NCI-H2107 (cell line): ENCODE measurements at regions not wholly inside any gene's neighbourhood (a gene's known extent, or its start where the extent isn't known, plus 50 kb on each side); places are given as distances from the start of the nearest gene placed in this dataset.
"Not testable (repeated sequence)": the region's sequence is repeated elsewhere in the genome, so short reads cannot be mapped to it uniquely, and the experiment has no call there.

Source experiments
- DNase-seq: peaks from one replicate; lab custom pipeline; 2025; lab: John Stamatoyannopoulos, UW

DNA sequence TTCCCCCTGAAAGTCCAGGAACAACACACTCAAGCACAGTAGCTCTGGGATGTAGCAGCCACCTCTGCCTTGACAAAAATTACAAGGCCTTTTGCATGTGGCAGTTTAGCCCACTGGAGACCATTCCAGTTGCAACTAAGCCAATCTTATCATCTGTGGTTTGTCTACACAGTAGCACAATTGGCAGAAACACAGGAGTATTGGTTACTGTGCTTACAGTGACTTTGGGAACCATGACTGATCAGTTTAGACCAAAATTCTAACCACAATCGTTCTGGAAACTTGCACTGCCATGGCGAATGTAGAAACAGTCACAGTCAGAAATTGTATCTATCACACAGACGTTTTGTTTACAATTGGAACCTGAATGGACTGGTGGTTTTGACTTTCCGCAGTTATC lies 403.7 kb upstream of the MEIS1 start:
- no peak for DNase-seq

DNA sequence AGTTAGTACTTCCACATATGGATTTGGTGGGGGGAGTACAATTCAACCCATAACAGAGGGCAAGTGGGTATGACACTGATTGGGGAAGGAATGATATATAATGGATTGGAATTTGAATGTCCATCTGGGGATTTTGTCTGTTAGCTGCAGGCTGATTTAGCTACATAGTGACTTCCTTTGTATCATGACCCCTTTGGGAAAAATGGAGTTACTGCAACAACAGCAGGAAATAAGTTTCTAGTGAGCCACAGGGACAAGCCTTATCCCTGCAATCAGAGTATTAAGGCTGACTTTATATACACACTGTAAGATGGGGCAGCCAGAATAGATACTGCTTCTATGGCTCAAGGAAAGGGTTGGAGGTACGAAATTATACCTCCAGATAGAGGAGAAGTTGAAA lies 404.4 kb upstream of the MEIS1 start:
- DNase-seq = no peak

DNA sequence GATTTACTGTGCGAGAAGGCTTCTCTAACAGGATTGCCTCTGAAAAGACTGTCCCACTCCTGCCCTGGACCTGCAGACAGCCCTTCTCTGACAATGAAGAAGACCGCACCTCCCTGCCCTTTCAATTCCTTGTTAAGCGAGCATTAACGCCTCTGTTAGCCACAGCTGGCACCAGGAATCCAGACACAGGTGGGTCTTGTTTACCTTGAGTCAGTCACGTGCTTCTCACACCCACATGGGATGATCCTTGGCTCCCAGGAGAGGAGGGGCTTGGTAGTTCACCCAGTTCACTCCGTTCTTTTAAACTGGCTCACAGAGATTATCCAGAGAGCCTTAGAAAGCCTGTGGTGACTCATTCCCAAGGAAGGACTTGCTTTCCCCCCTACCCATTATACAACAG lies 410.5 kb upstream of the MEIS1 start:
- no peak for DNase-seq

DNA sequence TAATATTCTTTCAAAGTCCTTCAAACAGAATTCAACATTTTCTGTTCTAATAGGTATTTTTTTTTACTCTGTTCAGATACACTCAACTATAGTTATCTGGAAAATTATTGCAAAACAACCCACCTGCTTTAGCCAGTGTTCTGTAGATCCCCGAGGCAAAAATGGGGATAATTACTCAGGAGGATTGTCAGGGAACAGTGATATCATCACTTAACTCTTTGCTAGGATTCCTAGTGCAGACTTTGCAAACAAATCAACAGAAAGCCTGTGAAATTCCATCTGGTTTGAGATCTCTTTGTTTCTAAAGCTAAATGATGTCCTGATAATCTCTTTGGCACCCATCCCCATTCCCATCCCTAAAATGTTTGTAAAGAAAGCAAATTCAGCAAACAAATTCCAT lies 413.6 kb upstream of the MEIS1 start:
- no peak for DNase-seq

DNA sequence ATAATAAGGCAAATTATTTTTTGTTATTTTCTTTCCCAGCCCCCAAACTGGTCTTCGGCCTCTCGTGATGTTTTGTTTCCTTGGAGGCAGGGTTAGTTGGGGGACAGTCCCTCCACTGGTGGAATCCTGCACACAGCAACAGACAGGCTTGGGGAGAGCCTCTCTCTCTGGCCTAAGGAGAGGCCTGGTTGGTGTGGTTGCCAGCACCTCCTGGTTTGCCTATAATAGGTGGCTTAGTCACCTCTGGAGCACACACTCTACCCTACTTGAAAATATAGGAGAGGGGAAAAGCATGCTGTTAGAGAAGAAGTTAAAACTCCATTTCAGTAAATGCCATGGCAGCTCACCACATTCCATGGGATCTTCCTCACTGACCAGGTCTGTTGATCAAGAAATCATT lies 417.2 kb upstream of the MEIS1 start:
- DNase-seq = no peak

DNA sequence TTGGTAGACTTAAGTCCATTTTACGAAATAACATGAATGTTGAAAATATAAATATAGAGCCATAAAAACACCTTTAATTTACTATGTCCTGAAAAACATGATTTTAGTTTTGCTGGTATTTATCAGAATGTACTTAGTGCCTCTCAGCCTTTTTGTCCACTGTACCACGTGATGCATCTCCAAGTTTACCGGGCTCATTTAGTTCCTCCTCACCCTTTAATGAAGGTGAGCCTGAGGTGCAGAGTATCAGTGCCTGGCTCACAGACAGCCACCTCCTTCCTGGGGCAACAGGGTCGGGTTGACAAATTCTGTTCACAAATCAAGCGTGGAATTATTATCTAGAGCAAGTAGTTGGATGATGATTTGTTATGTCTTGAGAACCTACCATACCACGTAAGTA lies 420.5 kb upstream of the MEIS1 start:
- no peak for DNase-seq

DNA sequence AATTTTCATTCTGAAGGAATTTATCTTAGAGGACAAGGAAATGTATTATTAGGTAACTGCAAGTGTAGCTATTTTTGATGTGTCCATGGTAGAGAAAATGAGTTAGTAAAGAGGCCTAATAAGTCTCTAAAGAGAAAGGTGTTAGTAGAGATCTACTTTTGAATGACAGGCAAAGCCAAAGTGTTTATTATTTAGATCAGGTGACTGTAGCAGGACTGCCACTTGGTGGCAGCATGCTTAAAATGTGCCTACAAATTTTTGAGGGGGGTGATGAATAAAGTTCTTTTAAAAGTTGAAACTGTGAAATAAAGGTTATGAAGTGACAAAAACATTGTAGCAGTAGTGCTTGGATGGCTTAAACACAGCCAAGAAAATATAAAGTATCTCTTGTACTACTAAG lies 421.5 kb upstream of the MEIS1 start:
- no peak for DNase-seq

- no peak for DNase-seq
These were observed 431.0 kb upstream of the MEIS1 start for GRCh38 chr2:66003931-66004330.

- no peak for DNase-seq
These were observed 433.4 kb upstream of the MEIS1 start for GRCh38 chr2:66001538-66001937.

GRCh38 chr2:66000901-66001300 lies 434.0 kb upstream of the MEIS1 start:
- no peak for DNase-seq

- DNase-seq = no peak
These were observed 435.1 kb upstream of the MEIS1 start for GRCh38 chr2:65999796-66000195.

- no peak for DNase-seq
These were observed 435.8 kb upstream of the MEIS1 start for GRCh38 chr2:65999103-65999502.

DNA sequence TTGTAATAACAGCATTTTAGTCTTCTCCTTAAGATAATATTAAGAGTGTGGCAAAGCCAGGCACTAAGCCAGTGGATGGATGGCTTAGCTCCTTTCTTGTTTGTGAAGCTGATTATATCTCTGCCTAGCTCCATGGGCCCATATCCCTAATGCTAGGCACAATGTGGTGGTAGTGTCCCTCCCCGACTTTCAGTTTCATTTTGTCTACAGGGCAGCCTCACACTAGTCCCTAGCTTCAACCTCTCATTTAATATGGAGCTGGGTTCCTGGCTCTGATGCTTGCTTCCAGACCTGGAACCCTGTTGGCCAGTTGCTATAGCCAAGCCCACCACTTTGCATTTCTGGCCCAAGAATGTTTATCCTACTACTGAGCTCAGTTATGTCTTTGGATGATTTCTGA lies 437.0 kb upstream of the MEIS1 start:
- DNase-seq = no peak

DNA sequence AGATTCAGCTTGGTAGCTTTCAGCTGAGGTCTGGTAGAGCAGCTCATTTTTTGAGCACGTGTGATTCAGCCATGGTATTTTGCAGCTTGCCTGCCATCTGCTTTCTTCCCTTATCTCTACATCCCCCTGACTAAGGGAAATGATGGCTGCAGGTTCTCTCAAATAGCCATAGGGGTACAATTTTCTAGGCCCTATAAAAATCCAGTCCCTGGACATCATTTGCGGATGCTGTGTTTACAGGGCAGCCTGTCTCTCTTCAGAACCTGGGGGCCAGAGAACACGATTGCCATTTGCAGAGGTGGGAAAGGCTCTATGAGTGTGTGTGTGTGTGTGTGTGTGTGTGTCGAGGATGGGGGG lies 442.7 kb upstream of the MEIS1 start:
- no peak for DNase-seq

DNA sequence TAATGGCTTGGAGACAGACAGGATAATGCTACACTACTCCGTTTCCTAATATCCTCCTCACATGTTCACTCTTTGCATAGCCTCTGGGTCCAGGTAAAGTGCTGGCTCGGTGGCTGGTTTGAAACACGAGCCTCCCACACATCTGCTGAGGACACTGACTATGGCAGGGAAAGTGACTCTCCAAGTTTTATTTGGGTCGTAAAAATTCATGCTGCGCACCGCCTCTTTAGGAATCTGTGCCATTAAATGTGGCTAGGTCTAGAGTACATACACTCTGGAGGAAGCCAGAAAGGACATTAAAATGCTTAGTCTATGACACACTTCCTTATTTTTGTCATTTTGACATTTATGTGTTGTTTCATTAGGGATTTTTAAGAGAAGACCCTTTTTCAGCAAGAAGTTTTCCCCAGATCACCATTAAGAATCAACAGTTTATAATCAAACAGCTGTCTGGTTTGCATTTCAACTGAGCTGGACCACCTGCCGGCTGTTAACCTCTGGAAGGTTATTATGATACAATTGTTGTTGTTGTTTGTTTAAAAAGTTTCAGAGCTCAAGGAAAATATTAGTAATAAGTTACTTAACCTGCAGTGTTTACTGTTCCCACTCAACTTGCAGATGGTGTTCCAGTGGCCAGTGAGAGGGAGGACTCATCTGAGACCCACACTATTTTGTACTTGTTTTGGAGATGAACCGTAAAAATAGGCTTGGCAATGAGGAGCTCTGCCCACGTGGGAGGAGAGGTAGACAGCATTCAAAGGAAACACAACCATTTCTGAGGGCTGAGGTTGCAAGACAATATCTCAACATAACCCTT lies 443.3 kb upstream of the MEIS1 start:
- no peak for DNase-seq

DNA sequence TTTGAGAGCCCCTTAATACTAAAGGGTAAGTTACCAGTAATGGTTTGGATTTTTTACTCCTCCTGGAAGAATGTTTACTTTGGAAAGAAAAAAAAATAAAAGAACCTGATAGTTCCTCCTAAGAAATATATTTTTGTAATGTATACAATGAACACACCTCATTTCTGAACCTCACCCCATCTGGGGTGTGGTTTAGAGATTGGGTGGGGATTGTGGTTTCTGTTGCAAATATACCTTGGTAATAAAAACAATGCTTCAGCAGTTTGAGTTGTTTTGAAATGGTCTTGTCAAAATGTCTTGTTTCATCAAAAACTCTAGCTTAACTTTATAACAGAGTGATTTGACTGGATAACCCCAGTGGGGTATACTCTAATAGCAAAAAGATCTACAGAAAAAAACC lies 448.9 kb upstream of the MEIS1 start:
- no peak for DNase-seq

DNA sequence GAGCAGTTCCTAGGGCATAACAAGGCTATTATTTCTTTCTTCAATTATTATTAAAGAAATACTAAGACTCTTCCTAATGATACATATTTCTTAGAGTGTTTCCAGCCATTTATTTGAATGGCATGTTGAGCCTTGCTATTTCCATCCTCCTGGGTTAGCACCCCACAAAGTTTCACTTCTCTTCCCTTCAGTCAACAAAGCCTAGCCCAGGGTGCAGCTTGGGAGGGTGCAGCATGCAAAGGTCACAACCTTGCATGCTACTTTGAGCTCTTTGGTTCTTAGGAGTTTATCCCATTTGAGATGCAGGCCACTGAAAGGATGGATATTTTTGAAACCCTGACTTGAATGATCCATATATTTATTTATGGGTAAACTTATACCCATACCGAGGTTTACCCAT lies 454.4 kb upstream of the MEIS1 start:
- no peak for DNase-seq

GRCh38 chr2:65979446-65979845 lies 455.5 kb upstream of the MEIS1 start:
- no peak for DNase-seq

DNA sequence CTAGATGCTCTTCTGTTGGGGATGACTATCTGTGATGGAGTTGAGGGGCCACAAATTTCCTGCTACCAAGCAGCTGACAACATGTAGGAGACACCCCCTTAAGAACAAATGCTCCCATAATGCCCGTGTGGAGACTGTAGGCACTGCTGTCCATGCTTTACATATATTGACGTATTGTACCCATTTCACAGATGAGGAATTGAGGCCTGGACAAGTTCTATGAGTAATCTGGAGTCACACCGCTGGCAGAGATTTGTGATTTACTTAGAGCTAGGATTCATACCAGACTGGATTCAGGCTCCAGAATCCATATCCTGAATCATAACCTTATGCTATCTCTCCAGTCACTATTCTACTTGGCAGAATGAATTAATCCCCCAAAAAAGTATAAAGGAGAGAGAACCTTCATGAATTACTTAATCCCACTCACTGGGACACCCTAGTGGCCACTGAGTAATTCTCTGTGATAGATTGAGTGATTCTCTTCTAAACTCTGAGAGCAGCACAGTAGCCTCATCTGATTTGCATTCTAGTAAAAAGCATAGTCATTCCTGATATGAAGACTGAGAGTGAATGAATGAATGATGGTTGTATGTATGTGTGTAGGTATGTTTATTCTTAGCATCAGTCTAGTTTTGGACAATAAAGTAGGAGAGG lies 460.7 kb upstream of the MEIS1 start:
- DNase-seq = no peak

- DNase-seq = no peak
These were observed 465.8 kb upstream of the MEIS1 start for GRCh38 chr2:65969161-65969560.

- not testable (repeated sequence) for DNase-seq
These were observed 471.6 kb upstream of the MEIS1 start for GRCh38 chr2:65963303-65963702.

DNA sequence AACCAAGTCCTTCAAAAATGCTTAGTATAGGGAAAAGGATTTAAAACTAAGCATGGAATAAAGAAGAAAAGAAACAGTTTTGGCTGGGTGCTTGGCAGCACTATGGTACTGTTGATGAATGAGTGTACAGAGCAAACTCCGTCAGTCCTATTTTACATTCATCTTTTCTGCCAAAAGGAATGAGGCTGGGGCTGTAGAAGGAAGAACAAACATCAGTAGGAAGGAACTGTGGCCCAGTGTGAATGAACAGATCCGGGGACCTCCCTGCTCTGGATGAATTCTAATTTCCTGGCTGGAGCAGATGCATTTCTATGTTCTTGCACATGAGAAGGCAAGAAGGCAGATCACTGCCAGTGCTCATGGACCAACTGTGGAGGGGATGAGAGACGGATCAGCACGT lies 474.0 kb upstream of the MEIS1 start:
- no peak for DNase-seq

DNA sequence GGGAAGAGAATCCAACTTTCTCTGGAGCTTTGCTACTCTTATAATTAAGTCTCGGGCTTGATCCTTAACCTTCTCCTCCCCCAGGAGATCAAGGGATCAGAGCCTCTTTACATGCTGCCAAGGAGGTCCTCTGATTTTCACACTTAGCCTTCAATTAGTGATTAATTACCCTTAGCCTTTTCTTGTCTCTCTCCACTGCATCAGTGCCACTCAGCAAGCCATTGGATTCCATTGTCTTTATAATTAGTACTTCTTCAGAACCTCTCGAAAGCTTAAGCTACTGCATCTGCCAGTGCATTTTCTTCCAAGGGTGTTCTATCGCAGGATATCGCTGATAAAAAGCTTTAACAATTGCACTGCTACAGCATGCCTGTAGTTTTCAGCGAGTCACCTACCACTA lies 477.0 kb upstream of the MEIS1 start:
- DNase-seq = no peak

DNA sequence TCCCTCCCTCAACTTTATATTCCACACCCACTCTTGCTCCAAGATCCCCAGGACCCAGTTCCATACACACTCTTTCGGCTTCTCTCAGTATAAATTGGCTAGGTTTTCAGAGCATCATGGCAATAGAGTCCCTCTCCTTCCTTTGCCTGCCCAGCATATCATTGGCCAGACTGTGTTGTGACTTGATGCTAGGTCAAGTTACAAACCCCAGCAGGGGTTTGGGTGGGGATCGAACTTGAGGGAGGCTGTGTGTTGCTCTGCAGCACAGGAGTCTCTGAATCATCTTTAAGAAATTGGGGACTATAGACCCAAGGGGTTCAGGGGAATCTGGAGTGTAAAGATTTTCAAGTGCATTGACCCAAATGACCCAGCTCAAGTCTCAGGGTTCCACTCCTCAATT lies 477.5 kb upstream of the MEIS1 start:
- no peak for DNase-seq
